HG02970 (cell line): ENCODE measurements at regions not wholly inside any gene's neighbourhood (a gene's known extent, or its start where the extent isn't known, plus 50 kb on each side); places are given as distances from the start of the nearest gene placed in this dataset.

Source experiments
- ATAC-seq: cut with Tn5 transposase; IDR thresholded peaks from one replicate; pipeline ENCODE4 v1.9.1; 2021; ENCODE audit warnings: mild to moderate bottlenecking, moderate library complexity, moderate number of reproducible peaks; ENCODE audit not compliant: unreplicated experiment, low FRiP score

- ATAC-seq: no peak
These were observed 652.9 kb upstream of the ID2 start for GRCh38 chr2:8028981-8029380.

DNA sequence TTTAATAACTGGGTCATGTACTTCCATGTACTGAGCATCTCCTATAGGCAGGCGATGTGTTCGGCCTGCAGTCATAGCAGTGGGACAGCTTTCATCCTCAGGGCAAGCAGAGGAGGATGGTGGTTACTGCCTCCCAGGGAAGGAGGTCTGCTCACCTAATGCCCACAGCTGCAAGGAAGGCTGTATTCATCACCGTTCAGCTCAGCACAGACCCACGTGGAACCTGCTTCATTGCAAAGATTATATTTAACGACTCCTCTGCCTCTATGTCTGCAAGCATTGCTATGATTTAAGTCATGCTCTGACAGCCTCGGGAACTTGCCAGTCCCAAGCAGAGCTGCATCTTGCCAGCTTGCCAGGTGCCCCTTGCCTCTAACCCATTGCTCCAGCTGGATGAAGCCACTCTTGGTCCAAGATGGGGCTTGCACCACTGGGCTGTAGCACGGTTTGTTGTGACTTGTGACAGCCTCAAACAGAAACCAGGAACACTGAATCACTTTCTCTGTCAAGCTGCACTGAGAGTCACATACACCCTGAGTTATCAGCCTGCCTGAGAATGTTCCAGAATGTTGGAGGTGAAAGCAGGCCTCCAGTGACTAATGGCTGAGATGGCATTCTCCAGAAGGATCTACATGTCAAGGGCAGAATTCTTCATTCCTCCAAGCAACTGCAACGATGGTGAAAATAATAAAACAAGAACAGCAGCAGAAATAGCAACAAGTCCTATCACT lies 651.1 kb upstream of the ID2 start:
- no peak for ATAC-seq

DNA sequence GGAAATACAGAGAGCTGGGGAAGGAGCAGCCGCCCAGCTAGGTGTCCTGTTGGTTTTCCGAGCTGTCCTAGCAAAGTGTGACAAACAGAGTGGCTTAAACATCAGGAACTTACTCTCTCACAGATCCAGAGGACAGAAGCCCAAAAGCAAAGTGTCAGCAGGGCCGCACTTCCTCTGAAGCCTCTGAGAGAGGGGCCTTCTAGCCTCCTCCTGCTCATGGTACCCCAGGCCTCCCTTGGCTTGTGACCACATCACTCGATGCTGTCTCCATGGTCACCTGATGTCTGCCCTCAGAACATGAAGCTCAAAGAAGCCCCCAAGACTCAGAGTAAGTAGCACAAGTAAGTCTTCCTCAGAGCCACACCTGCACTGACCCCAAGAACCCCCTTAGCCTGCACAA lies 650.5 kb upstream of the ID2 start:
- no peak for ATAC-seq

- no peak for ATAC-seq
These were observed 648.2 kb upstream of the ID2 start for GRCh38 chr2:8033546-8034096.

GRCh38 chr2:8036366-8036765 lies 645.5 kb upstream of the ID2 start:
- ATAC-seq: no peak

GRCh38 chr2:8039732-8040131 lies 642.1 kb upstream of the ID2 start:
- ATAC-seq: no peak

DNA sequence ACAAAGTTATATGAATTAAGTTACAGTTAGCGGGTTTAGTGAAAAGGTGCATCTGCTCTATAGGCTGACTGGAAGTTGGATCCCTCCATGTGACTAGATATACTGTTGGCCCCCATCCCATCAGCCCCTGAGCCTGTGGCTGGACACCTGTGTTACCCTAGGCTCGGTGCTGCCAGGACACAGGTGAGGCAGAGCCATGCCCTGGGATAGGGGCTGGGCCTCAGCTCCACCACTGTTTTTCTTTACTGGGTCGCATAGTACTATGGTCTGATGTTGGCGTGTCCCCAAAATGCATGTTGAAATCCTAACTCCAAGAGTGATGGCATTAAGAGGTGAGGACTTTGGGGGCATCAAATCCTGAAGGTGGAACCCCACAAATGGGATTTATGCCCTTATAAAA lies 638.6 kb upstream of the ID2 start:
- no peak for ATAC-seq

DNA sequence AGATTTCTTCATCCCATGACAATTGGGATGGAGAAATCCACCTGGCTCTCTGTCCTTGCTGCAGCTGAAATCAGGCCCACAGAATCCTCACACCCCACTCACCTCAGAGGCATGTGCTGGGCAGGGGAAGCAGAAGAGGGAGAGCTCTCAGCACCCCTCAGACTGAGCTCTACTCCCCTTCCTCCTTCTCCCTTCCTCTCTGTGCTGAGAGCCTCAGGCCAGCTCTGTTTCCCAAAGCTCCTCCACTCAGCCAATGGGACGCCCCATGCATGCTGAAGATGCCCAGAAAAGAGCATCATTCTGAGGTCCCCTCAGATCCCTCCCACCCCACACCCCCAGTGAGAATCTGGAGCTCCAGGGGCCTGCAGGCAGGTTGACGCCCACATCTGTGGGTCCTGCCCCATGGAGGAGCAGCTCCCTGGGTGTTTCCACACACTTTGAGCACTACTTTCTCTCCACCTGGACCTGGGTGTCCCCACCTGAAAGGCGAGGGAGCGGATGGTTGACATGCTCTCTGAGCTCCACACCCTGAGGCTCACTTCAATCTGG lies 637.7 kb upstream of the ID2 start:
- no peak for ATAC-seq

DNA sequence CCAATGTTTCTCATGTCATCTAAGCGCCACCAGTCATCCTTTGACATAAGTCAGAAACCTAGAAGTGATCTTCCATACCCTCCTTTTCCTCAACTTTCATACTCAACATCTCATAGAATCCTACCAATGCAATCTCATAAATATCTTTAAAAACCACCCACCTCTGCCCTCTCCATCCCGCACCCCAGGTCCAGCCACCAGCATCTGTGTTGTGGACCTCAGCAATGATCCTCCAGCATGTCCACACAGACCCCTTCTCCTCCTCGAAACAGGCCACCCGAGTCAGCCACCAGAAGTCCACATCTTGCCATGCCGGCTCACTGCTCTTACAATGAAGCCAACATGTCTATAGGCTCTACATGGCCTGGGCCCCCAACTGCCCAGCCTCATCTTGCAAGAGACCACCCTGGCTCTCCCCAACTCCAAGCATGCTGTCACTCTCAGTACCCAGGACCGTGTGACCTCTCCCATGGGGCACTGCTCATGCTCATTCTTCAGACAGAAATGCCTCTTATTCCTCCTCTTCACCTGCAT lies 636.7 kb upstream of the ID2 start:
- ATAC-seq: no peak

DNA sequence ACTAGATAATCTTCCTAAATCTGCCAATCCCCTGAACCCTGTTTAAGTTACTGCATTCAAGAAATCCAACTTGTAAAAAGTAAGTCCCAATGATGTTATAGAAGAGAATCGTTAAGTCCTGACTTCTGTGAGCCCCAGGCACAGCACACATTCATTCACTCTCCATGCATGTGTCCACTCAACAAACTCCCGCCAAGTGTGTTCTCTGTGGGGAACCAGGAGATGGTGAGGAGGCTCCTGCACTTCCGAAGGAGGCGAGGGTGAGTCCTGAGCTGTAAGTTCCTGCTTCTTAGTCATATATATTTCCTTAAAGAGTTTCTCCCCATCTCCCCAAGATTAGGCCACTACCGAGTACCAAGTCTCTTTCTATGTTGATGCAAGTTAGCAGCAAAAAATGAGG lies 635.0 kb upstream of the ID2 start:
- no peak for ATAC-seq

DNA sequence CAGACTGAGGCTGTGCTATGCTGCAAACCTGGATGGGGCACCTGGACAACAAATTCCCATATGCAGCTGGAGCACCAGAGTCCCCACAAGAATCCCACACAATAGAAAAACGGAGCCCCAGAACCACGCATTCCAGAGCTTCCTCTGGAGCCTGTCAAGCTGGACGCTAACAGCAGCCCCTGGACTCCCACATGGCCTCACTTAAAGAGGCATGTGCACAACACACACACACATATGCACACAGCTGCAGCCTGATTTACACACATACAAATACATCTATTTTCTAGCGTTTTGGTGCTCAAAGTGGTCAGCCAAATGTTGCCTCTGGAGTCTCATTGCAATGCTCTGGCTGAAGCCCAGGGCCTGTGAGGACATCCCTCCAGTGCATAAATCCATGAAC lies 632.7 kb upstream of the ID2 start:
- no peak for ATAC-seq

GRCh38 chr2:8049851-8050571 lies 631.8 kb upstream of the ID2 start:
- ATAC-seq: peak; percentile 54

GRCh38 chr2:8053216-8053615 lies 628.6 kb upstream of the ID2 start:
- no peak for ATAC-seq

GRCh38 chr2:8054070-8054469 lies 627.8 kb upstream of the ID2 start:
- ATAC-seq: no peak

GRCh38 chr2:8058652-8059051 lies 623.2 kb upstream of the ID2 start:
- ATAC-seq: no peak

DNA sequence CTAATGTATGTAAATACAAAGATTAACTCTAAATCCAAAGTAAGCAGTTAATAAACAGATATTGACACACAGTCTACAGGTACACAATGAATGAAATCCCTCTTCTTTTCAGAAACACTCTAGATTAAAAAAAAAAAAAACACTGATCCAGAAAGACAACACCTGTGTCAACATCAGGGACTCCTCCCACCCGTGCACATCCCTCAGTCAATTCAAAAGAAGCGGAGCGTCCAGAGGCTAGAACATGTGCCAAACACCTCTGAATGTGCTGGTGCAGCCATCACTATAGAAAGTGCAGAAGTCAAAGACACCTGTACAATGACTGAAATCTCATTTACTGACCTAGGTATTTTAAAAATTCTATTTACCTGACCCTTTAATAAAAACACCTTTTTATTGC lies 622.6 kb upstream of the ID2 start:
- ATAC-seq: no peak

GRCh38 chr2:8059794-8060193 lies 622.1 kb upstream of the ID2 start:
- ATAC-seq: no peak

GRCh38 chr2:8061219-8061618 lies 620.6 kb upstream of the ID2 start:
- no peak for ATAC-seq

DNA sequence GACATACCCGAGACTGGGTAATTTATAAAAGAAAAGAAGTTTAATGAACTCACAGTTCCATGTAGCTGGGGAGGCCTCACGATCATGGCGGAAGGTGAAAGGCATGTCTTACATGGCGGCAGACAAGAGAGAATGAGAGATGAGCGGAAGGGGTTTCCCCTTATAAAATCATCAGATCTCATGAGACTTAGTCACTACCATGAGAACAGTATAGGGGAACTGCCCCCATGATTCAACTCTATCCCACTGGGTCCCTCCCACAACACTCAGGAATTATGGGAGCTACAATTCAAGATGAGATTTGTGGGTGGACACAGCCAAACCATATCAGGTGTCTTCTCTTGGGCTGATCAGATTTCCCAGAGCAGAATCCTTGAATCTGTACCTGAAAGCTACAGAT lies 617.3 kb upstream of the ID2 start:
- no peak for ATAC-seq

DNA sequence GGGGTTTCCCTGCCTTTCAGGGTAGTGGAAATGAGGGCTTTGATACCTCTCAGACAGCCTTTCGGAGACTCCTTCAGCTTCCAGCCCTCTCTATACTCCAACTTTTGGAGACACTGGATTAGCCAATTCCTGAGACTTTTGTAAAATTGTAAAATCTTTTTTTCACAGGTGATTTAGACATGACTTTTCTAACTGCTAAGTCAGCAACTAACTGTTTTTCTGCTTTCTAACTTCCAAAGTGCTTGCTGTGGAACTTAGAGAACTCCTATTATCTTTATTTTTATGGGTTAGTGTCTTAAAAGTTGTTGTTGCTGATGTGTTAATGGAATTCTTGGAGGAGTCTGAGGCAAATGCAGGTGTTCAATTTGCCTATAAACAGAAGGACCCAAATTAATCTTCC lies 616.7 kb upstream of the ID2 start:
- ATAC-seq: no peak

- ATAC-seq: no peak
These were observed 614.0 kb upstream of the ID2 start for GRCh38 chr2:8067784-8068336.
